H1 (cell line): ENCODE measurements at regions not wholly inside any gene's neighbourhood (a gene's known extent, or its start where the extent isn't known, plus 50 kb on each side); places are given as distances from the start of the nearest gene placed in this dataset.

ENCODE experiments used
- CTCF ChIA-PET: fragments of 300-600 bp; sonication (Branson Sonifier 250); formaldehyde crosslinking; loops from one replicate; lab custom pipeline; 2021; ENCODE audit not compliant: partially characterized antibody; lab: Charles Lee
- POLR2A ChIA-PET: fragments of 300-600 bp; sonication (Branson Sonifier 250); formaldehyde crosslinking; loops from one replicate; lab custom pipeline; 2021; ENCODE audit warnings: inconsistent platforms; ENCODE audit not compliant: partially characterized antibody; lab: Charles Lee
- DNase-seq, 2 experiments: peaks; one replicate each; pipeline versions ENCODE4 v3.0.0 to v3.0.0-alpha.2; 2010 to 2022; ENCODE audit warnings: low spot score in 2 of 2, low read depth in 1 of 2, mixed read lengths in 1 of 2
- FAIRE-seq: peaks from 2 replicates; lab custom pipeline; 2011; peaks lifted over from hg19 to GRCh38; lab: Jason Lieb, UNC
- H2AFZ ChIP-seq: 2 replicates; pipeline ENCODE4 v1.8.1; 2012; ENCODE audit warnings: low read length, inconsistent platforms
- H2AK5ac ChIP-seq: 2 replicates; pipeline ENCODE4 v1.6.1; 2013; ENCODE audit warnings: low read depth, low read length
- H2BK120ac ChIP-seq: replicated peaks from 2 replicates; pipeline ENCODE3; 2013; ENCODE audit warnings: low read depth, low read length, inconsistent platforms
- H2BK12ac ChIP-seq: 2 replicates; pipeline ENCODE4 v1.6.1; 2013; ENCODE audit warnings: low read depth, low read length
- H2BK15ac ChIP-seq: 2 replicates; pipeline ENCODE4 v1.6.1; 2013; ENCODE audit warnings: low read length
- H2BK20ac ChIP-seq: 2 replicates; pipeline ENCODE4 v1.6.1; 2013; ENCODE audit warnings: low read length
- H2BK5ac ChIP-seq: 2 replicates; pipeline ENCODE4 v1.6.1; 2013; ENCODE audit warnings: low read depth, low read length
- H3K14ac ChIP-seq: 2 replicates; pipeline ENCODE4 v1.6.1; 2013; ENCODE audit warnings: inconsistent platforms; ENCODE audit not compliant: insufficient read length
- H3K18ac ChIP-seq: 2 replicates; pipeline ENCODE4 v1.6.1; 2013; ENCODE audit warnings: low read length; ENCODE audit errors: extremely low read depth
- H3K23ac ChIP-seq: 2 replicates; pipeline ENCODE4 v1.6.1; 2013; ENCODE audit warnings: inconsistent platforms; ENCODE audit not compliant: insufficient read length
- H3K23me2 ChIP-seq: 2 replicates; pipeline ENCODE4 v1.6.1; 2013; ENCODE audit warnings: low read depth, low read length
- H3K27ac ChIP-seq: 2 replicates; pipeline ENCODE4 v1.6.1; 2011; ENCODE audit warnings: low read depth, low read length, inconsistent platforms
- H3K27me3 ChIP-seq, 4 experiments: replicated peaks in 1 of 4; 1 replicate in 1 of 4; 2 replicates in 3 of 4; pipeline versions ENCODE4 v1.6.1 to v1.8.1; 2011 to 2013; ENCODE audit warnings: low read length in 3 of 4, mild to moderate bottlenecking in 3 of 4, inconsistent platforms in 2 of 4, mixed read lengths in 2 of 4, moderate library complexity in 1 of 4; ENCODE audit not compliant: control insufficient read depth in 3 of 4, insufficient read depth in 3 of 4; ENCODE audit errors: extremely low read depth in 1 of 4
- H3K36me3 ChIP-seq, 4 experiments: 2 replicates each; pipeline versions ENCODE4 v1.6.1 to v1.8.1; 2011 to 2013; ENCODE audit warnings: mild to moderate bottlenecking in 4 of 4, low read length in 3 of 4, moderate library complexity in 2 of 4, control low read depth in 1 of 4, inconsistent platforms in 1 of 4; ENCODE audit not compliant: insufficient read depth in 4 of 4, control insufficient read depth in 2 of 4
- H3K4ac ChIP-seq: replicated peaks from 2 replicates; pipeline ENCODE3; 2013; ENCODE audit warnings: low read length, low read depth, mixed read lengths, inconsistent platforms; ENCODE audit not compliant: insufficient read length
- H3K4me1 ChIP-seq, 4 experiments: replicated peaks in 1 of 4; 1 replicate in 1 of 4; 2 replicates in 3 of 4; pipeline versions ENCODE4 v1.6.1 to v1.8.1; 2011 to 2013; ENCODE audit warnings: low read length in 3 of 4, inconsistent platforms in 2 of 4, mixed read lengths in 1 of 4; ENCODE audit not compliant: insufficient read depth in 4 of 4, control insufficient read depth in 3 of 4
- H3K4me2 ChIP-seq, 2 experiments: 2 replicates each; pipeline versions ENCODE4 v1.6.1 to v1.8.1; 2011 to 2013; ENCODE audit warnings: low read depth in 2 of 2, low read length in 2 of 2, control low read depth in 1 of 2, inconsistent platforms in 1 of 2, mild to moderate bottlenecking in 1 of 2; ENCODE audit not compliant: insufficient read depth in 1 of 2
- H3K4me3 ChIP-seq, 4 experiments: fragments of 200-600, 300-600 bp in 1 of 4; sonication (generic), shearing (Covaris generic), sonication (Bioruptor Twin) in 1 of 4; 2 replicates each; pipeline versions ENCODE4 v1.5.1 to v1.8.1; 2011 to 2016; ENCODE audit warnings: low read length in 4 of 4, low read depth in 3 of 4, control low read depth in 2 of 4, inconsistent platforms in 2 of 4, mild to moderate bottlenecking in 2 of 4, mixed read lengths in 1 of 4, moderate library complexity in 1 of 4; ENCODE audit not compliant: insufficient read depth in 2 of 4; ENCODE audit errors: extremely low read depth in 1 of 4
- H3K56ac ChIP-seq: replicated peaks from 2 replicates; pipeline ENCODE3; 2013; ENCODE audit warnings: low read depth, mild to moderate bottlenecking, mixed read lengths, low read length, inconsistent platforms; ENCODE audit not compliant: insufficient read length
- H3K79me1 ChIP-seq: 2 replicates; pipeline ENCODE4 v1.6.1; 2013; ENCODE audit warnings: low read depth, low read length, control low read depth
- H3K79me2 ChIP-seq, 2 experiments: 2 replicates each; pipeline versions ENCODE4 v1.6.1 to v1.8.1; 2012 to 2013; ENCODE audit warnings: low read length in 2 of 2, mild to moderate bottlenecking in 2 of 2, inconsistent platforms in 1 of 2; ENCODE audit not compliant: insufficient read depth in 2 of 2, control insufficient read depth in 1 of 2
- H3K9ac ChIP-seq, 4 experiments: replicated peaks in 1 of 4; 1 replicate in 1 of 4; 2 replicates in 3 of 4; pipeline versions ENCODE4 v1.6.1 to v1.8.1; 2011 to 2013; ENCODE audit warnings: low read depth in 3 of 4, low read length in 3 of 4, control low read depth in 2 of 4, mild to moderate bottlenecking in 2 of 4, moderate library complexity in 2 of 4, inconsistent platforms in 1 of 4; ENCODE audit errors: extremely low read depth in 1 of 4
- H3K9me3 ChIP-seq, 2 experiments: 2 replicates each; pipeline versions ENCODE4 v1.6.1 to v1.8.1; 2012 to 2013; ENCODE audit warnings: mild to moderate bottlenecking in 2 of 2, moderate library complexity in 2 of 2, control low read depth in 1 of 2, inconsistent platforms in 1 of 2, low read depth in 1 of 2, low read length in 1 of 2, mixed read lengths in 1 of 2; ENCODE audit not compliant: insufficient read depth in 2 of 2
- H4K20me1 ChIP-seq, 2 experiments: replicated peaks in 1 of 2; 2 replicates each; pipeline versions ENCODE3 to v1.8.1; 2011 to 2013; ENCODE audit warnings: inconsistent platforms in 2 of 2, low read length in 2 of 2, mild to moderate bottlenecking in 1 of 2; ENCODE audit not compliant: insufficient read depth in 2 of 2, control insufficient read depth in 1 of 2
- H4K5ac ChIP-seq: 2 replicates; pipeline ENCODE4 v1.6.1; 2013; ENCODE audit warnings: low read length, low read depth, mixed read lengths, inconsistent platforms; ENCODE audit not compliant: insufficient read length
- H4K8ac ChIP-seq: 2 replicates; pipeline ENCODE4 v1.8.0; 2013; ENCODE audit warnings: mild to moderate bottlenecking, moderate library complexity, low read length, inconsistent platforms; ENCODE audit not compliant: insufficient read depth; ENCODE audit errors: extremely low read depth
- H4K91ac ChIP-seq: replicated peaks from 2 replicates; pipeline ENCODE3; 2013; ENCODE audit warnings: low read length, mixed read lengths, inconsistent platforms; ENCODE audit not compliant: insufficient read length
- CHD7 ChIP-seq: fragments of 300-600 bp; sonication (generic); IDR thresholded peaks from 2 replicates; pipeline ENCODE4 v1.7.1; 2012; ENCODE audit warnings: low read length, moderate library complexity, mild to moderate bottlenecking, inconsistent platforms; ENCODE audit not compliant: insufficient replicate concordance
- WGBS, 2 experiments: shearing (Covaris generic) in 1 of 2; methylation state at CpG; one replicate each; pipeline versions ENCODE4 v1.1.6 to v1.1.7; 2013 to 2015; ENCODE audit warnings: low lambda C conversion rate in 2 of 2, mixed read lengths in 2 of 2, inconsistent platforms in 1 of 2, low coverage in 1 of 2, missing lambda C conversion rate in 1 of 2; ENCODE audit not compliant: insufficient replicate concordance in 2 of 2, insufficient coverage in 1 of 2, insufficient read length in 1 of 2; ENCODE audit errors: extremely low coverage in 1 of 2, missing lambda C conversion rate in 1 of 2; 5-methylcytosine and 5-hydroxymethylcytosine counted together

- Histone ChIP-seq H3K9ac (no peak overlapping the region), H3K9me3 (no peaks in the 10 kb centered on the region), H2AK5ac (no peak overlapping the region), H3K4me3 (no peak overlapping the region), H4K8ac (no peak overlapping the region), H3K23me2 (no peaks in the 10 kb centered on the region), H3K79me2 (no peaks in the 10 kb centered on the region), H3K27ac (no peak overlapping the region), H2BK5ac (no peak overlapping the region), H3K79me1 (no peaks in the 10 kb centered on the region), H3K56ac (no peak overlapping the region), H3K36me3 (no peaks in the 10 kb centered on the region), H4K20me1 (no peaks in the 10 kb centered on the region), H2BK120ac (no peak overlapping the region), H3K27me3 (no peaks in the 10 kb centered on the region), H3K4me1 (no peaks in the 10 kb centered on the region), H3K4ac (no peak overlapping the region), H2BK12ac (no peak overlapping the region), H3K18ac (no peak overlapping the region), H2BK20ac (no peak overlapping the region), H4K91ac (no peak overlapping the region), H3K4me2 (no peak overlapping the region), H3K14ac (no peak overlapping the region), H2AFZ (no peak overlapping the region), H3K23ac (no peak overlapping the region), H4K5ac (no peak overlapping the region), H2BK15ac (no peak overlapping the region)
- DNase-seq (no peak), FAIRE-seq (no peak)
- ChIA-PET CTCF (interaction anchor here (0.7 to 2.2 kb wide), 21 partner anchors 9 to 404 kb away, joined by 3 to 19 read pairs (median 5); no protein-coding TSS in a partner anchor), POLR2A (no interaction called here)
- 90% methylated on average over 2 of the region's 2 CpGs; no CpG with 5 or more reads in 1 of the 2 experiments for WGBS, 2 experiments
- no peak for TF ChIP-seq CHD7
Observed at GRCh38 chr12:78585132-78585531, 279.4 kb upstream of the SYT1 start.
